PC-9 (cell line): ENCODE measurements at regions not wholly inside any gene's neighbourhood (a gene's known extent, or its start where the extent isn't known, plus 50 kb on each side); places are given as distances from the start of the nearest gene placed in this dataset.

Experiments
- EZH2 ChIP-seq: fragments of 200-600 bp; sonication (generic); IDR thresholded peaks from 2 replicates; pipeline ENCODE4 v1.8.0; 2017; ENCODE audit warnings: antibody characterized with exemption, low read depth
- TF ChIP-seq, protein P1 (sequence below): fragments of 200-600 bp; sonication (generic); conservative IDR thresholded peaks from 2 replicates; pipeline ENCODE4 v1.6.1; 2017; ENCODE audit warnings: mixed run types, antibody characterized with exemption, mild to moderate bottlenecking, moderate library complexity

GRCh38 chr7:41825927-41826480 is 123.1 kb upstream of the INHBA start:
- TF ChIP-seq, protein P1, sequence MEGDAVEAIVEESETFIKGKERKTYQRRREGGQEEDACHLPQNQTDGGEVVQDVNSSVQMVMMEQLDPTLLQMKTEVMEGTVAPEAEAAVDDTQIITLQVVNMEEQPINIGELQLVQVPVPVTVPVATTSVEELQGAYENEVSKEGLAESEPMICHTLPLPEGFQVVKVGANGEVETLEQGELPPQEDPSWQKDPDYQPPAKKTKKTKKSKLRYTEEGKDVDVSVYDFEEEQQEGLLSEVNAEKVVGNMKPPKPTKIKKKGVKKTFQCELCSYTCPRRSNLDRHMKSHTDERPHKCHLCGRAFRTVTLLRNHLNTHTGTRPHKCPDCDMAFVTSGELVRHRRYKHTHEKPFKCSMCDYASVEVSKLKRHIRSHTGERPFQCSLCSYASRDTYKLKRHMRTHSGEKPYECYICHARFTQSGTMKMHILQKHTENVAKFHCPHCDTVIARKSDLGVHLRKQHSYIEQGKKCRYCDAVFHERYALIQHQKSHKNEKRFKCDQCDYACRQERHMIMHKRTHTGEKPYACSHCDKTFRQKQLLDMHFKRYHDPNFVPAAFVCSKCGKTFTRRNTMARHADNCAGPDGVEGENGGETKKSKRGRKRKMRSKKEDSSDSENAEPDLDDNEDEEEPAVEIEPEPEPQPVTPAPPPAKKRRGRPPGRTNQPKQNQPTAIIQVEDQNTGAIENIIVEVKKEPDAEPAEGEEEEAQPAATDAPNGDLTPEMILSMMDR, result no peak
- no peak for TF ChIP-seq EZH2
